DND-41 (cell line): ENCODE measurements at regions not wholly inside any gene's neighbourhood (a gene's known extent, or its start where the extent isn't known, plus 50 kb on each side); places are given as distances from the start of the nearest gene placed in this dataset.
"Not testable (repeated sequence)": the region's sequence is repeated elsewhere in the genome, so short reads cannot be mapped to it uniquely, and the experiment has no call there.

Source experiments
- EZH2 ChIP-seq: IDR thresholded peaks from 3 replicates; pipeline ENCODE4 v1.6.1; 2012; ENCODE audit warnings: borderline replicate concordance, low read depth, mild to moderate bottlenecking, moderate library complexity, low read length, inconsistent platforms; ENCODE audit not compliant: severe bottlenecking
- TF ChIP-seq, protein P1 (sequence below): IDR thresholded peaks from 2 replicates; pipeline ENCODE4 v1.5.1; 2012; ENCODE audit warnings: borderline replicate concordance, low read length, moderate library complexity, mild to moderate bottlenecking; ENCODE audit not compliant: poor library complexity, severe bottlenecking; ENCODE audit errors: extremely low read depth

DNA sequence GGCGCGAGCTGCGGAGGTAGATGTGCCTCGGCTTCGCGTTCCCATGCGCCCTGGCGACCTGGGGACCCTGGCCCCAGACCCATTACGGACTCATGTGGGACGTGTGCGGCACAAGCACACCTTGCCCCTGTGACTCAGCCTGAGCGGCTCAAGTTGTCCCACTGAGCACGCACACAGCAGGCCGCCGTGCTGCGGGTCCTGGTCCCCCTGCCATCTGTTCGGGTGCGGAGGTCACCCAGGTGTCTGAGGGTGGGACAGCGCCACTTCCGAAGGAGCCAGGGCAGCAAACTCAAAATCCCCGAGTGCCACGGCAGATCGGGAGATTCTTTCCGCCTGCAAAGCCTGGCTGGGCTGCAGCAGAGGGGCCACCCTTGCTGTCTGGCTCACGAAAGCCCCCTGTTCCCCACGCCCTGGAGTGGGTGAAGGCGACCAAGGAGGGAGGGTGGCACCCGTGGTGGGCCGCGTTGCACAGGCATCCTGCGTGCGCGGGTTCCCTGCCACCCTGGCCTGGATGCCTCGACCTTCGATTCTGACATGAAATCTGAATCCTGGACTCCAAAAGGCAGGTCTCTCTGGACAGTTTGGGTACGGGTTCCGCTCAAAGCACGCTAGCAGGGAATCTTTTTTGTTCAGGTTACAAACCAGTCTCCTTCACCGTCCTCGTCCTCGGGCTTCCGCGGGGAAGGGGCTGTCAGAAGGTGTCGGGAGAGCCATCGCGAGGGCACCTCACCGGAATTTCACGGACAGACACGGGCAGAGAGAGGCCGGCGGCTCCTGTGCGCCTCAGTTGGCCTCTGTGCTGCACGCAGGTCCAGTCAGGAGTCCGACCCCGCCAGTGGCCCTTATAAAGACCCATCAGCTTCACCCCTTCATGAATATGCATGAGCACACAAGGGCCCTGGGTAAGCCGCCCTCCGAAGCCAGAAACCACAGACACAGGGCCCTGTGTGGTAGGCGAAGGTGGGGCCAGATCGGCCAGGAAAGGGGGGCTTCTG, 3926.8 kb upstream of the OR11H1 start:
- TF ChIP-seq, protein P1, sequence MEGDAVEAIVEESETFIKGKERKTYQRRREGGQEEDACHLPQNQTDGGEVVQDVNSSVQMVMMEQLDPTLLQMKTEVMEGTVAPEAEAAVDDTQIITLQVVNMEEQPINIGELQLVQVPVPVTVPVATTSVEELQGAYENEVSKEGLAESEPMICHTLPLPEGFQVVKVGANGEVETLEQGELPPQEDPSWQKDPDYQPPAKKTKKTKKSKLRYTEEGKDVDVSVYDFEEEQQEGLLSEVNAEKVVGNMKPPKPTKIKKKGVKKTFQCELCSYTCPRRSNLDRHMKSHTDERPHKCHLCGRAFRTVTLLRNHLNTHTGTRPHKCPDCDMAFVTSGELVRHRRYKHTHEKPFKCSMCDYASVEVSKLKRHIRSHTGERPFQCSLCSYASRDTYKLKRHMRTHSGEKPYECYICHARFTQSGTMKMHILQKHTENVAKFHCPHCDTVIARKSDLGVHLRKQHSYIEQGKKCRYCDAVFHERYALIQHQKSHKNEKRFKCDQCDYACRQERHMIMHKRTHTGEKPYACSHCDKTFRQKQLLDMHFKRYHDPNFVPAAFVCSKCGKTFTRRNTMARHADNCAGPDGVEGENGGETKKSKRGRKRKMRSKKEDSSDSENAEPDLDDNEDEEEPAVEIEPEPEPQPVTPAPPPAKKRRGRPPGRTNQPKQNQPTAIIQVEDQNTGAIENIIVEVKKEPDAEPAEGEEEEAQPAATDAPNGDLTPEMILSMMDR, result not testable (repeated sequence)
- not testable (repeated sequence) for TF ChIP-seq EZH2
